K562 (cell line): ENCODE measurements at regions not wholly inside any gene's neighbourhood (a gene's known extent, or its start where the extent isn't known, plus 50 kb on each side); places are given as distances from the start of the nearest gene placed in this dataset.

Experiments
- ATAC-seq: fragments of 200-7000 bp; cut with Tn5 transposase; 3 replicates; pipeline ENCODE4 v1.9.1; 2020; ENCODE audit warnings: moderate library complexity
- BruUV-seq: library from RNA; stranded (reverse); fragments of 400-500 nt; replicated peaks from 2 replicates; lab custom pipeline; 2021; lab: Mats Ljungman, UMichigan
- CTCF ChIA-PET: fragments of 300-600 bp; formaldehyde crosslinking; extraction: SDS; loops from one replicate; lab custom pipeline; 2021; ENCODE audit warnings: low intra/inter-chr PET ratio; lab: Yijun Ruan, JAX
- POLR2A ChIA-PET: fragments of 300-600, 350-650 bp; sonication (Branson Sonifier 250); formaldehyde crosslinking; extraction: SDS; loops from one replicate; lab custom pipeline; 2021; ENCODE audit warnings: antibody characterized with exemption, inconsistent platforms; lab: Yijun Ruan, JAX
- DNase-seq, 4 experiments: peaks; one replicate each; pipeline versions ENCODE4 v3.0.0 to v3.0.0-alpha.2; 2011 to 2018; ENCODE audit warnings: low spot score in 3 of 4, mixed read lengths in 3 of 4; ENCODE audit errors: extremely low read depth in 1 of 4
- FAIRE-seq: peaks from 2 replicates; lab custom pipeline; 2011; peaks lifted over from hg19 to GRCh38; lab: Jason Lieb, UNC
- H2AFZ ChIP-seq: 2 replicates; pipeline ENCODE4 v1.6.0; 2011; ENCODE audit warnings: low read depth, low read length, control low read depth, inconsistent platforms
- H3K27ac ChIP-seq: fragments of 200-600 bp; 3 replicates; pipeline ENCODE4 v1.8.0; 2011; ENCODE audit warnings: low read depth, mild to moderate bottlenecking, control low read depth, inconsistent platforms, low read length, moderate library complexity, mixed read lengths; ENCODE audit errors: extremely low read depth
- H3K27me3 ChIP-seq, 2 experiments: fragments of 300-600 bp in 1 of 2; 2 replicates in 1 of 2; 3 replicates in 1 of 2; pipeline versions ENCODE4 v1.6.0 to v1.8.0; 2011; ENCODE audit warnings: inconsistent platforms in 2 of 2, low read length in 2 of 2, mild to moderate bottlenecking in 1 of 2, mixed read lengths in 1 of 2, moderate library complexity in 1 of 2; ENCODE audit not compliant: control insufficient read depth in 2 of 2, insufficient read depth in 2 of 2
- H3K36me3 ChIP-seq: fragments of 300-600 bp; 3 replicates; pipeline ENCODE4 v1.8.0; 2011; ENCODE audit warnings: mild to moderate bottlenecking, low read length, inconsistent platforms; ENCODE audit not compliant: control insufficient read depth, insufficient read depth
- H3K4me1 ChIP-seq, 2 experiments: fragments of 200-600 bp in 1 of 2; replicated peaks in 1 of 2; 2 replicates in 1 of 2; 3 replicates in 1 of 2; pipeline versions ENCODE4 v1.5.1 to v1.8.0; 2011; ENCODE audit warnings: inconsistent platforms in 2 of 2, low read length in 2 of 2, mild to moderate bottlenecking in 1 of 2, mixed read lengths in 1 of 2, moderate library complexity in 1 of 2; ENCODE audit not compliant: control insufficient read depth in 2 of 2, insufficient read depth in 2 of 2
- H3K4me2 ChIP-seq: 2 replicates; pipeline ENCODE4 v1.6.1; 2011; ENCODE audit warnings: low read length, control low read depth, inconsistent platforms, mixed read lengths; ENCODE audit not compliant: insufficient read depth
- H3K4me3 ChIP-seq: fragments of 200-600 bp; sonication (generic), shearing (Covaris generic); 2 replicates; pipeline ENCODE4 v1.5.1; 2016; ENCODE audit warnings: control low read depth, inconsistent platforms
- H3K79me2 ChIP-seq: fragments of 200-600 bp; 3 replicates; pipeline ENCODE4 v1.8.0; 2011; ENCODE audit warnings: low read length, inconsistent platforms; ENCODE audit not compliant: control insufficient read depth, insufficient read depth
- H3K9ac ChIP-seq, 2 experiments: 2 replicates each; pipeline versions ENCODE4 v1.6.0 to v1.6.1; 2011; ENCODE audit warnings: low read depth in 2 of 2, low read length in 2 of 2, control low read depth in 1 of 2, inconsistent platforms in 1 of 2, mild to moderate bottlenecking in 1 of 2, mixed read lengths in 1 of 2; ENCODE audit not compliant: insufficient read depth in 1 of 2
- H3K9me1 ChIP-seq: one replicate; pipeline ENCODE4 v1.6.0; 2011; ENCODE audit warnings: inconsistent platforms, mild to moderate bottlenecking, low read length, moderate library complexity; ENCODE audit not compliant: control insufficient read depth, insufficient read depth
- H3K9me3 ChIP-seq: replicated peaks from 2 replicates; pipeline ENCODE4 v1.5.1; 2011; ENCODE audit warnings: low read depth, low read length, inconsistent platforms; ENCODE audit not compliant: control insufficient read depth, insufficient read depth
- H4K20me1 ChIP-seq: replicated peaks from 2 replicates; pipeline ENCODE4 v1.6.1; 2011; ENCODE audit warnings: low read length, inconsistent platforms, mixed read lengths; ENCODE audit not compliant: control insufficient read depth, insufficient read depth
- BMI1 ChIP-seq: fragments of 150-350 bp; IDR thresholded peaks from 2 replicates; pipeline ENCODE4 v1.6.1; 2014; ENCODE audit warnings: low read length
- CBFB ChIP-seq: sonication (generic); formaldehyde crosslinking; IDR thresholded peaks from 2 replicates; pipeline ENCODE4 v1.4.0; 2020; ENCODE audit warnings: mild to moderate bottlenecking, missing genetic modification reagents
- CCAR2 ChIP-seq: fragments of 200-400 bp; formaldehyde crosslinking; IDR thresholded peaks from 2 replicates; pipeline ENCODE4 v1.6.1; 2017; ENCODE audit warnings: mild to moderate bottlenecking, low read depth, low read length
- ETS2 ChIP-seq: IDR thresholded peaks from 2 replicates; pipeline ENCODE4 v1.6.1; 2016; ENCODE audit warnings: borderline replicate concordance, missing genetic modification characterization, mild to moderate bottlenecking, moderate library complexity, missing compliant biosample characterization; ENCODE audit not compliant: poor library complexity, severe bottlenecking
- FIP1L1 ChIP-seq: fragments of 200-400 bp; formaldehyde crosslinking; IDR thresholded peaks from 2 replicates; pipeline ENCODE4 v1.6.1; 2018; ENCODE audit warnings: mild to moderate bottlenecking, low read depth, low read length; ENCODE audit not compliant: poor library complexity, severe bottlenecking
- FOXM1 ChIP-seq, 2 experiments: fragments of 450-650 bp in 1 of 2; sonication (generic) in 1 of 2; formaldehyde crosslinking in 1 of 2; IDR thresholded peaks; 2 replicates each; pipeline versions ENCODE4 v1.6.1 to v1.9.0; 2017 to 2022; ENCODE audit warnings: low read depth in 2 of 2, mild to moderate bottlenecking in 2 of 2, missing genetic modification reagents in 1 of 2, moderate library complexity in 1 of 2
- GTF2F1 ChIP-seq: IDR thresholded peaks from 2 replicates; pipeline ENCODE4 v1.6.1; 2011; ENCODE audit warnings: low read depth, low read length, improper control_type of control experiment
- MAZ ChIP-seq, 2 experiments: fragments of 450-650 bp in 1 of 2; sonication (generic) in 1 of 2; formaldehyde crosslinking; IDR thresholded peaks in 1 of 2; conservative IDR thresholded peaks in 1 of 2; 2 replicates each; pipeline versions ENCODE4 v1.4.0 to v1.5.0; 2020; ENCODE audit warnings: mild to moderate bottlenecking in 1 of 2, missing genetic modification reagents in 1 of 2
- NELFE ChIP-seq: IDR thresholded peaks from 2 replicates; pipeline ENCODE4 v1.6.1; 2011; ENCODE audit warnings: mild to moderate bottlenecking; ENCODE audit not compliant: insufficient read depth, insufficient read length
- NFE2L1 ChIP-seq: fragments of 450-650 bp; IDR thresholded peaks from 2 replicates; pipeline ENCODE4 v1.6.1; 2016; ENCODE audit warnings: missing genetic modification characterization, low read depth, mild to moderate bottlenecking, missing compliant biosample characterization, moderate library complexity, borderline replicate concordance
- POLR2B ChIP-seq: fragments of 450-650 bp; IDR thresholded peaks from 2 replicates; pipeline ENCODE4 v1.6.1; 2018; ENCODE audit warnings: low read depth; ENCODE audit not compliant: partially characterized antibody
- SAFB2 ChIP-seq: fragments of 200-400 bp; formaldehyde crosslinking; IDR thresholded peaks from 2 replicates; pipeline ENCODE4 v1.6.1; 2018; ENCODE audit warnings: borderline replicate concordance, low read length, low read depth, moderate library complexity; ENCODE audit not compliant: severe bottlenecking
- SREBF1 ChIP-seq: fragments of 150-350 bp; IDR thresholded peaks from 2 replicates; pipeline ENCODE4 v1.6.1; 2014; ENCODE audit warnings: antibody characterized with exemption, low read depth, low read length, borderline replicate concordance
- TEAD1 ChIP-seq, 2 experiments: fragments of 450-650 bp in 1 of 2; sonication (generic) in 1 of 2; formaldehyde crosslinking; IDR thresholded peaks; 2 replicates each; pipeline versions ENCODE4 v1.4.0 to v1.8.0; 2020 to 2022; ENCODE audit warnings: mild to moderate bottlenecking in 2 of 2, missing genetic modification reagents in 1 of 2
- TRIM28 ChIP-seq: fragments of 450-650 bp; IDR thresholded peaks from 2 replicates; pipeline ENCODE4 v1.6.1; 2017
- USF2 ChIP-seq: sonication (generic); formaldehyde crosslinking; IDR thresholded peaks from 2 replicates; pipeline ENCODE4 v1.5.0; 2020; ENCODE audit warnings: missing genetic modification reagents
- ZNF431 ChIP-seq: sonication (generic); formaldehyde crosslinking; IDR thresholded peaks from 2 replicates; pipeline ENCODE4 v1.8.0; 2022; ENCODE audit warnings: mild to moderate bottlenecking, missing genetic modification reagents
- ZNF551 ChIP-seq: fragments of 250-450 bp; sonication (Bioruptor Pico); IDR thresholded peaks from 2 replicates; pipeline ENCODE4 v1.5.0; 2021; ENCODE audit warnings: mild to moderate bottlenecking, moderate library complexity
- ZNF644 ChIP-seq: fragments of 200-800 bp; sonication (Bioruptor generic); IDR thresholded peaks from 2 replicates; pipeline ENCODE4 v1.6.1; 2016; ENCODE audit warnings: low read depth, missing genetic modification characterization, missing compliant biosample characterization
- WGBS: fragments of 100-300 bp; shearing (Covaris generic); methylation state at CpG from one replicate; pipeline ENCODE4 v1.1.6; 2016; ENCODE audit warnings: low coverage, mixed read lengths; ENCODE audit not compliant: insufficient coverage; ENCODE audit errors: missing lambda C conversion rate; 5-methylcytosine and 5-hydroxymethylcytosine counted together
- in situ Hi-C: fragments of 300-500 bp; cut with MboI; formaldehyde crosslinking; loops from 4 replicates; pipeline ENCODE4 v1.15.0; 2018; ENCODE audit warnings: inconsistent platforms, mixed read lengths
- intact Hi-C: fragments of 100-400 bp; cut with micrococcal nuclease; formaldehyde crosslinking; loops from 2 replicates; pipeline ENCODE4 v1.14.2; 2022
- TF ChIP-seq, protein P1 (sequence below): fragments of 450-650 bp; IDR thresholded peaks from 2 replicates; pipeline ENCODE4 v1.6.1; 2016; ENCODE audit warnings: mild to moderate bottlenecking

GRCh38 chr2:66872986-66873754 lies 438.2 kb downstream of the MEIS1 start:
- in situ Hi-C loops: no loop called here
- WGBS: 0% methylated on average over 8 of the region's 8 CpGs
- H3K79me2 ChIP-seq: no peaks in the 10 kb centered on the region
- DNase-seq: no peak
- no peak overlapping the region for H3K4me2 ChIP-seq
- no peaks in the 10 kb centered on the region for H4K20me1 ChIP-seq
- intact Hi-C loops: no loop called here
- H3K27ac ChIP-seq: no peak overlapping the region
- no peak overlapping the region for H2AFZ ChIP-seq
- no peak overlapping the region for H3K4me3 ChIP-seq
- H3K9ac ChIP-seq: no peak overlapping the region
- no peaks in the 10 kb centered on the region for H3K9me1 ChIP-seq
- CTCF ChIA-PET: no interaction called here
- no peak for FAIRE-seq
- no peak for TF ChIP-seq ETS2 (tag)
- no peak for TF ChIP-seq BMI1
- TF ChIP-seq ZNF431 (CRISPR knock-in tag): no peak
- TF ChIP-seq FIP1L1: no peak
- TF ChIP-seq FOXM1 (IDR thresholded peaks at IDR 0.05; ENCODE audit: low read depth): no peak
- TF ChIP-seq FOXM1 (CRISPR knock-in tag; IDR thresholded peaks at IDR 0.05; ENCODE audit: low read depth): no peak
- no peak for TF ChIP-seq POLR2B
- TF ChIP-seq, protein P1, sequence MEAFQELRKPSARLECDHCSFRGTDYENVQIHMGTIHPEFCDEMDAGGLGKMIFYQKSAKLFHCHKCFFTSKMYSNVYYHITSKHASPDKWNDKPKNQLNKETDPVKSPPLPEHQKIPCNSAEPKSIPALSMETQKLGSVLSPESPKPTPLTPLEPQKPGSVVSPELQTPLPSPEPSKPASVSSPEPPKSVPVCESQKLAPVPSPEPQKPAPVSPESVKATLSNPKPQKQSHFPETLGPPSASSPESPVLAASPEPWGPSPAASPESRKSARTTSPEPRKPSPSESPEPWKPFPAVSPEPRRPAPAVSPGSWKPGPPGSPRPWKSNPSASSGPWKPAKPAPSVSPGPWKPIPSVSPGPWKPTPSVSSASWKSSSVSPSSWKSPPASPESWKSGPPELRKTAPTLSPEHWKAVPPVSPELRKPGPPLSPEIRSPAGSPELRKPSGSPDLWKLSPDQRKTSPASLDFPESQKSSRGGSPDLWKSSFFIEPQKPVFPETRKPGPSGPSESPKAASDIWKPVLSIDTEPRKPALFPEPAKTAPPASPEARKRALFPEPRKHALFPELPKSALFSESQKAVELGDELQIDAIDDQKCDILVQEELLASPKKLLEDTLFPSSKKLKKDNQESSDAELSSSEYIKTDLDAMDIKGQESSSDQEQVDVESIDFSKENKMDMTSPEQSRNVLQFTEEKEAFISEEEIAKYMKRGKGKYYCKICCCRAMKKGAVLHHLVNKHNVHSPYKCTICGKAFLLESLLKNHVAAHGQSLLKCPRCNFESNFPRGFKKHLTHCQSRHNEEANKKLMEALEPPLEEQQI: no peak
- TF ChIP-seq ZNF644 (tag): no peak
- TF ChIP-seq USF2 (CRISPR knock-in tag): no peak
- TF ChIP-seq NELFE: no peak
- TF ChIP-seq NFE2L1 (tag): no peak
- TF ChIP-seq SREBF1: no peak
- TF ChIP-seq CBFB (CRISPR knock-in tag): no peak
- TF ChIP-seq TEAD1 (CRISPR knock-in tag; IDR thresholded peaks at IDR 0.05): no peak
- no peak for TF ChIP-seq CCAR2
- no peak for TF ChIP-seq GTF2F1
- TF ChIP-seq TRIM28: no peak
- TF ChIP-seq ZNF551: no peak
- no peak for TF ChIP-seq SAFB2
- TF ChIP-seq MAZ (CRISPR knock-in tag; conservative IDR thresholded peaks at IDR 0.05 in 1 of 2, IDR thresholded peaks at IDR 0.05 in 1 of 2): no peak
- ATAC-seq: no peak
- BruUV-seq: no TSS peak
- H3K27me3 ChIP-seq: no peaks in the 10 kb centered on the region
- no peaks in the 10 kb centered on the region for H3K4me1 ChIP-seq
- POLR2A ChIA-PET: no interaction called here
- H3K36me3 ChIP-seq: no peaks in the 10 kb centered on the region
- H3K9me3 ChIP-seq: no peaks in the 10 kb centered on the region
